K562 (cell line): ENCODE measurements at regions not wholly inside any gene's neighbourhood (a gene's known extent, or its start where the extent isn't known, plus 50 kb on each side); places are given as distances from the start of the nearest gene placed in this dataset.

Experiments
- CEBPB ChIP-seq: fragments of 450-650 bp; IDR thresholded peaks from 2 replicates; pipeline ENCODE4 v1.6.1; 2016; ENCODE audit warnings: missing genetic modification characterization, missing compliant biosample characterization
- JUN ChIP-seq, 2 experiments: sonication (generic) in 1 of 2; formaldehyde crosslinking in 1 of 2; IDR thresholded peaks; 2 replicates each; pipeline versions ENCODE4 v1.6.1 to v1.8.0; 2012 to 2022; ENCODE audit warnings: borderline replicate concordance in 2 of 2, mild to moderate bottlenecking in 2 of 2, improper control_type of control experiment in 1 of 2, low read depth in 1 of 2, low read length in 1 of 2, missing genetic modification reagents in 1 of 2
- KLF13 ChIP-seq: fragments of 450-650 bp; IDR thresholded peaks from 2 replicates; pipeline ENCODE4 v1.6.1; 2016; ENCODE audit warnings: missing genetic modification characterization, low read depth, mild to moderate bottlenecking, missing compliant biosample characterization, moderate library complexity, borderline replicate concordance
- SRF ChIP-seq, 2 experiments: fragments of 250-450, 450-650 bp in 1 of 2; sonication (Bioruptor Pico) in 1 of 2; sonication (generic) in 1 of 2; formaldehyde crosslinking; IDR thresholded peaks; 2 replicates each; pipeline versions ENCODE4 v1.5.0 to v1.5.1; 2020 to 2022; ENCODE audit warnings: mild to moderate bottlenecking in 1 of 2, missing genetic modification reagents in 1 of 2
- ZNF3 ChIP-seq: fragments of 250-450 bp; sonication (Bioruptor Pico); IDR thresholded peaks from 2 replicates; pipeline ENCODE4 v1.5.0; 2021; ENCODE audit warnings: mild to moderate bottlenecking, moderate library complexity

DNA sequence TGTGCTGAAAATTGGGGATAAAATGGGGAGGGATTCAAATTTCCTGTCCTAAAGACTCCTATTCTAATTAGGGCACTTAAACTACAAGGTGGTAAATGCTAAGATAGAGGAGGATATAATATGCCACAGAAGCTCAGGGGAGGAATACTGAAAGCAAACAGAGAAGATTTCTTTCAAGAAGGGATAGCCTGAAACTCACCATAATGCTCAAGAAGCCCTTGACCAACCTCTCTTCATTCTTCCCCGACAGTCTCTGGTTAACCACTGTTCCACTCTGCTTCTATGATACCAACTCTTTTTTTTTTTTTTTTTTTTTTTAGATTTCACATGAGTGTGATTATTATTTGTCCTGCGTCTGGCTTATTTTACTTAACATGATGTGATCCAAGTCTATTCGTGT lies 398.2 kb upstream of the FRG2C start:
- TF ChIP-seq ZNF3 (CRISPR knock-in tag) (no peak), SRF (CRISPR knock-in tag; IDR thresholded peaks at IDR 0.05) (no peak), KLF13 (tag) (no peak), JUN (IDR thresholded peaks at IDR 0.05; ENCODE audit: borderline replicate concordance, low read depth, low read length) (no peak), JUN (CRISPR knock-in tag; IDR thresholded peaks at IDR 0.05; ENCODE audit: borderline replicate concordance) (no peak), CEBPB (tag) (no peak)
